Activated B cell treated with CpG ODN at 0.5 μM for 24 hours (primary cell): ENCODE measurements at regions not wholly inside any gene's neighbourhood (a gene's known extent, or its start where the extent isn't known, plus 50 kb on each side); places are given as distances from the start of the nearest gene placed in this dataset.

Source experiments
- ATAC-seq: fragments of 200-7000 bp; cut with Tn5 transposase; one replicate; pipeline ENCODE4 v1.10.0; 2021; ENCODE audit warnings: low read depth, mild to moderate bottlenecking, moderate library complexity
- CTCF ChIA-PET: fragments of 350-600 bp; sonication (Branson Sonifier 250); formaldehyde crosslinking; loops from one replicate; lab custom pipeline; 2021; ENCODE audit warnings: antibody characterized with exemption; lab: Charles Lee
- POLR2A ChIA-PET: fragments of 350-600 bp; sonication (Branson Sonifier 250); formaldehyde crosslinking; loops from one replicate; lab custom pipeline; 2021; ENCODE audit warnings: antibody characterized with exemption; lab: Charles Lee
- DNase-seq: peaks from one replicate; pipeline ENCODE4 v3.0.0; 2022
- H3K27ac Mint-ChIP-seq: one replicate; pipeline ENCODE4 v1.8.0; 2020; ENCODE audit warnings: mixed read lengths
- H3K27me3 Mint-ChIP-seq: one replicate; pipeline ENCODE4 v1.8.0; 2021; ENCODE audit warnings: mixed read lengths
- H3K36me3 Mint-ChIP-seq: one replicate; pipeline ENCODE4 v1.8.0; 2021; ENCODE audit warnings: low read depth, mixed read lengths
- H3K4me1 Mint-ChIP-seq: one replicate; pipeline ENCODE4 v1.8.0; 2021; ENCODE audit warnings: mixed read lengths
- H3K4me3 Mint-ChIP-seq: one replicate; pipeline ENCODE4 v1.8.0; 2020; ENCODE audit warnings: mild to moderate bottlenecking, mixed read lengths
- H3K9me3 Mint-ChIP-seq: one replicate; pipeline ENCODE4 v1.8.0; 2020; ENCODE audit warnings: mixed read lengths
- intact Hi-C: fragments of 100-400 bp; cut with micrococcal nuclease; formaldehyde crosslinking; loops from one replicate; pipeline ENCODE4 v1.15.1; 2024
- TF ChIP-seq, protein P1 (sequence below): fragments of 200-600 bp; IDR thresholded peaks from one replicate; pipeline ENCODE4 v1.8.0; 2022; ENCODE audit warnings: antibody characterized with exemption, mild to moderate bottlenecking

DNA sequence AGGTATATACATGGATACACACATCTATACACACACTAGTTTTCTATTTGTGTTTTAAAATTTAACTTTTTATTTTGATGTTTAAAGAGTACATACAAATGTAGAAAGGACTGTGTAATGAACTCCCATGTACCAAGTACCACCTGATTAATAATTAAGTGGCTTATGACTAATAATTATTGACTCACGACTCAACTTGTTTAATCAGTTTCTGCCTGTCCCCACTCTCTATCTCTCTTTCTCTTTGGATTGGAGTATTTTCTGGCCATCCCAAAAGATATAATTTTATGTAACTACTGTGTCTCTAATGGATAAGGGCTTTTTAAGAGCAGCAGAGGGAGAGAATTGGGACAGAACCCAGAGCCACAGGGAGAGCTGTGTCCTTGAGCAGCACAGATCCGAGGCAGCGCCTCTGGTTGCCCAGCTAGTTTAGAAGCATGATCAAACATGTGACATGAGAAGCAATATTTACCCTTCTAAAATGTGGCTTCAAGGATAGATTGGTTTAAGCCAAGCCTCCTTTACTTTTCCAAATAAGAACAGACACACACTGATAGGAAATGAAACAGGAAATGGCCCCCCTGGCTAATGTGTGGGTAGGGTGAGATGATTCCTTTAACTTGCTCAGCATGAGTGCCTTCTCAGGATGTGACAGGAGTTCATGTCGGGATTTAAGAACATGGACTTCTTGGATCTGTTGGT is 81.0 kb downstream of the ERMARD start:
- ATAC-seq = no peak
- Mint-ChIP-seq H3K36me3 (no peaks in the 10 kb centered on the region), H3K27me3 (peaks cover 28% of the 10 kb centered on the region), H3K4me1 (no peaks in the 10 kb centered on the region), H3K27ac (no peak overlapping the region), H3K9me3 (no peaks in the 10 kb centered on the region), H3K4me3 (no peak overlapping the region)
- no peak for DNase-seq
- POLR2A ChIA-PET = no interaction called here
- intact Hi-C loops = no loop called here
- CTCF ChIA-PET = interaction anchor here (0.6 to 3.6 kb wide), 8 partner anchors 16 to 697 kb away, joined by 3 to 46 read pairs (median 4); no protein-coding TSS in a partner anchor
- TF ChIP-seq, protein P1, sequence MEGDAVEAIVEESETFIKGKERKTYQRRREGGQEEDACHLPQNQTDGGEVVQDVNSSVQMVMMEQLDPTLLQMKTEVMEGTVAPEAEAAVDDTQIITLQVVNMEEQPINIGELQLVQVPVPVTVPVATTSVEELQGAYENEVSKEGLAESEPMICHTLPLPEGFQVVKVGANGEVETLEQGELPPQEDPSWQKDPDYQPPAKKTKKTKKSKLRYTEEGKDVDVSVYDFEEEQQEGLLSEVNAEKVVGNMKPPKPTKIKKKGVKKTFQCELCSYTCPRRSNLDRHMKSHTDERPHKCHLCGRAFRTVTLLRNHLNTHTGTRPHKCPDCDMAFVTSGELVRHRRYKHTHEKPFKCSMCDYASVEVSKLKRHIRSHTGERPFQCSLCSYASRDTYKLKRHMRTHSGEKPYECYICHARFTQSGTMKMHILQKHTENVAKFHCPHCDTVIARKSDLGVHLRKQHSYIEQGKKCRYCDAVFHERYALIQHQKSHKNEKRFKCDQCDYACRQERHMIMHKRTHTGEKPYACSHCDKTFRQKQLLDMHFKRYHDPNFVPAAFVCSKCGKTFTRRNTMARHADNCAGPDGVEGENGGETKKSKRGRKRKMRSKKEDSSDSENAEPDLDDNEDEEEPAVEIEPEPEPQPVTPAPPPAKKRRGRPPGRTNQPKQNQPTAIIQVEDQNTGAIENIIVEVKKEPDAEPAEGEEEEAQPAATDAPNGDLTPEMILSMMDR = no peak

DNA sequence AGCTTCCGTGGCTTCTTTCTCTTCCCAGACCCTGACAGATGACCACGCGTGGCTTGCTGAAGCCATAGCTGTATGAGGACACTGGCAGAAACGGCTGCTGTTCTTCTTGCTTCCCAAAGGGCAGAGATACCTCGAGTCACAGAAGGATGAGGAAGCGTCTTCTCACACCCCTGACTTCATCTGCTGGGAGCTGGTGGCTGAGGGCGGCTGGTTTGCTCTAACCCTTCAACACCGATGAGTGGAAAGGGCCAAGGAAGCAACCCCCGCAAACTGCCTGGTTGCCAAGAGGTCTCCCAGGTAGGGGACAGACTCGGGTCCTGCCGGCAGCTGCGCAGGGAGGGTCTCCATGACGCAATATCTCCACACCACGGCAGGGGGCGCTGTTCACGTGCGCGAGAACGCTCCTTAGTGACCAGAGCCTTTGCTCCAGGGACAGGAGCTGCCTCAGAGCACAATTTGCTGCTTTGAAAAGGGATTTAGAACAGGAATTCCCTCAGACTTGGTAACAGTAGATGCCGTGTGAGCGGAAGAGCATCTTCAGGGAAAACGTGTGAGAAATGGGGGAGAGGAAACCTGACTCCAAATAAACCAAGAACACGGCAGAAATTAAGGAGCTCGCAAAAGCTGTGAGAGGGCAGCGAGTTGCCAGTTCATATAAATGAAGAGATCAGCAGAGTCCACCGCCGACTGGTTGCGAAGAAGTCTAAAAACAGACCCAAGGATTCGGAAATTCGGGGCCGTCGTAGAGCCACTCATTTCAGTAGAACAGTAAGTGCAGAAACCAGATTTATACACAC is 80.2 kb downstream of the ERMARD start:
- Mint-ChIP-seq H3K27ac (no peak overlapping the region), H3K36me3 (no peaks in the 10 kb centered on the region), H3K4me1 (no peaks in the 10 kb centered on the region), H3K9me3 (peaks cover 3% of the 10 kb centered on the region), H3K4me3 (no peak overlapping the region), H3K27me3 (peaks cover 29% of the 10 kb centered on the region)
- DNase-seq (peak; percentile 57), ATAC-seq (peak; percentile 64)
- TF ChIP-seq, protein P1 = no peak
- CTCF ChIA-PET = interaction anchor here (0.6 to 3.6 kb wide), 10 partner anchors 15 to 698 kb away, joined by 3 to 46 read pairs (median 3); no protein-coding TSS in a partner anchor
- POLR2A ChIA-PET = no interaction called here
- intact Hi-C loops = loop anchor here (1.0 to 2.0 kb wide), 4 partner anchors 41 to 699 kb away; no protein-coding TSS in a partner anchor
